K562 (cell line): ENCODE measurements at regions not wholly inside any gene's neighbourhood (a gene's known extent, or its start where the extent isn't known, plus 50 kb on each side); places are given as distances from the start of the nearest gene placed in this dataset.

Source experiments
- ARID2 ChIP-seq: fragments of 450-650 bp; IDR thresholded peaks from 2 replicates; pipeline ENCODE4 v1.6.1; 2017; ENCODE audit warnings: antibody characterized with exemption, mild to moderate bottlenecking
- EP300 ChIP-seq: IDR thresholded peaks from 2 replicates; pipeline ENCODE4 v1.6.1; 2012; ENCODE audit warnings: low read length, improper control_type of control experiment
- GATA2 ChIP-seq: sonication (generic); formaldehyde crosslinking; IDR thresholded peaks from 2 replicates; pipeline ENCODE4 v1.4.0; 2020; ENCODE audit warnings: mild to moderate bottlenecking, missing genetic modification reagents
- HDGF ChIP-seq: fragments of 450-650 bp; IDR thresholded peaks from 2 replicates; pipeline ENCODE4 v1.6.1; 2016
- POLR2H ChIP-seq: IDR thresholded peaks from 2 replicates; pipeline ENCODE4 v1.6.1; 2016; ENCODE audit warnings: missing genetic modification characterization, low read depth, mild to moderate bottlenecking, control low read depth, missing compliant biosample characterization, moderate library complexity
- SMC3 ChIP-seq: conservative IDR thresholded peaks from 2 replicates; pipeline ENCODE4 v1.6.1; 2011; ENCODE audit warnings: low read depth, low read length, improper control_type of control experiment; ENCODE audit not compliant: insufficient read depth
- SRSF3 ChIP-seq: fragments of 200-400 bp; formaldehyde crosslinking; IDR thresholded peaks from 2 replicates; pipeline ENCODE4 v1.6.1; 2016; ENCODE audit warnings: mild to moderate bottlenecking, low read length, moderate library complexity; ENCODE audit not compliant: insufficient read depth
- ZFP36 ChIP-seq: fragments of 150-350 bp; IDR thresholded peaks from 2 replicates; pipeline ENCODE4 v1.6.1; 2018; ENCODE audit warnings: low read length, low read depth; ENCODE audit not compliant: partially characterized antibody
- ZNF140 ChIP-seq: fragments of 250-450 bp; sonication (Bioruptor Pico); IDR thresholded peaks from 2 replicates; pipeline ENCODE4 v1.8.0; 2021; ENCODE audit warnings: moderate library complexity, mild to moderate bottlenecking, inconsistent platforms
- ZNF282 ChIP-seq: sonication (generic); formaldehyde crosslinking; IDR thresholded peaks from 2 replicates; pipeline ENCODE4 v1.8.1; 2023; ENCODE audit warnings: missing genetic modification reagents
- ZNF449 ChIP-seq: fragments of 250-450 bp; sonication (Bioruptor Pico); IDR thresholded peaks from 2 replicates; pipeline ENCODE4 v1.8.0; 2022; ENCODE audit warnings: moderate library complexity, mild to moderate bottlenecking, inconsistent platforms
- ZNF586 ChIP-seq: fragments of 450-650 bp; formaldehyde crosslinking; conservative IDR thresholded peaks from 2 replicates; pipeline ENCODE4 v1.4.0; 2020; ENCODE audit warnings: mild to moderate bottlenecking, moderate library complexity
- TF ChIP-seq, protein P1 (sequence below), 3 experiments: IDR thresholded peaks in 2 of 3; conservative IDR thresholded peaks in 1 of 3; 2 replicates each; pipeline ENCODE4 v1.5.1; 2011 to 2012; ENCODE audit warnings: low read length in 3 of 3, mild to moderate bottlenecking in 3 of 3, control low read depth in 2 of 3, improper control_type of control experiment in 1 of 3, inconsistent platforms in 1 of 3, low read depth in 1 of 3, mixed read lengths in 1 of 3, moderate library complexity in 1 of 3; ENCODE audit not compliant: insufficient read depth in 2 of 3
- TF ChIP-seq, protein P2 (sequence below): sonication (generic); formaldehyde crosslinking; IDR thresholded peaks from 2 replicates; pipeline ENCODE4 v1.9.0; 2022; ENCODE audit warnings: mild to moderate bottlenecking, missing genetic modification reagents

- TF ChIP-seq POLR2H (tag) (no peak), SRSF3 (no peak), ZNF282 (no peak), GATA2 (no peak), SMC3 (no peak), ZFP36 (no peak), HDGF (no peak), ZNF140 (CRISPR knock-in tag) (no peak), ARID2 (no peak), EP300 (no peak), ZNF586 (CRISPR knock-in tag) (no peak), ZNF449 (CRISPR knock-in tag) (no peak)
- TF ChIP-seq, protein P1, sequence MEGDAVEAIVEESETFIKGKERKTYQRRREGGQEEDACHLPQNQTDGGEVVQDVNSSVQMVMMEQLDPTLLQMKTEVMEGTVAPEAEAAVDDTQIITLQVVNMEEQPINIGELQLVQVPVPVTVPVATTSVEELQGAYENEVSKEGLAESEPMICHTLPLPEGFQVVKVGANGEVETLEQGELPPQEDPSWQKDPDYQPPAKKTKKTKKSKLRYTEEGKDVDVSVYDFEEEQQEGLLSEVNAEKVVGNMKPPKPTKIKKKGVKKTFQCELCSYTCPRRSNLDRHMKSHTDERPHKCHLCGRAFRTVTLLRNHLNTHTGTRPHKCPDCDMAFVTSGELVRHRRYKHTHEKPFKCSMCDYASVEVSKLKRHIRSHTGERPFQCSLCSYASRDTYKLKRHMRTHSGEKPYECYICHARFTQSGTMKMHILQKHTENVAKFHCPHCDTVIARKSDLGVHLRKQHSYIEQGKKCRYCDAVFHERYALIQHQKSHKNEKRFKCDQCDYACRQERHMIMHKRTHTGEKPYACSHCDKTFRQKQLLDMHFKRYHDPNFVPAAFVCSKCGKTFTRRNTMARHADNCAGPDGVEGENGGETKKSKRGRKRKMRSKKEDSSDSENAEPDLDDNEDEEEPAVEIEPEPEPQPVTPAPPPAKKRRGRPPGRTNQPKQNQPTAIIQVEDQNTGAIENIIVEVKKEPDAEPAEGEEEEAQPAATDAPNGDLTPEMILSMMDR (IDR thresholded peaks at IDR 0.05 in 2 of 3, conservative IDR thresholded peaks at IDR 0.05 in 1 of 3; ENCODE audit: insufficient read depth in 2 of 3, low read depth in 1 of 3, low read length in 3 of 3) = no peak
- TF ChIP-seq, protein P2, sequence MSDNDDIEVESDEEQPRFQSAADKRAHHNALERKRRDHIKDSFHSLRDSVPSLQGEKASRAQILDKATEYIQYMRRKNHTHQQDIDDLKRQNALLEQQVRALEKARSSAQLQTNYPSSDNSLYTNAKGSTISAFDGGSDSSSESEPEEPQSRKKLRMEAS (CRISPR knock-in tag) = no peak
These were observed 166.9 kb upstream of the AVPR1A start for GRCh38 chr12:63317880-63318279.
